ENCODE measurements at regions not wholly inside any gene's neighbourhood (a gene's known extent, or its start where the extent isn't known, plus 50 kb on each side); places are given as distances from the start of the nearest gene placed in this dataset.

DNA sequence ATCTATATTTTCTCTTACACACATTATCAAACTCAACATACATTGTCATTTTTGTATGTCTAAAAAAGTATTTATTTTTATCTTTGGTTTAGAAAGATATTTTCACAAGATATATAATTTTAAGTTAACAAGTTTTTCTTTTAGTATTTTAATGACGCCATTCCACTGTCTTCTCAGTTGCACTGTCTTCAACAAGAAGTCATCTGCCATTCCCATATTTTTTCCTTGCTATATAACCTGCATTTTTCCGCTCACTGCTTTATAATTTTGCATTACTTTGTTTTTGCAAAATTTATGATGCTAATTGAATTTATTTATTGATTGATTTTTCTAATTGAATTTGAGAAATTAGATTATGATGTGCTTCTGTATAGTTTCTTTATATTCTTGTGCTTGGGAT, 357.8 kb upstream of the RNF32 start:
- TF ChIP-seq, protein P1, sequence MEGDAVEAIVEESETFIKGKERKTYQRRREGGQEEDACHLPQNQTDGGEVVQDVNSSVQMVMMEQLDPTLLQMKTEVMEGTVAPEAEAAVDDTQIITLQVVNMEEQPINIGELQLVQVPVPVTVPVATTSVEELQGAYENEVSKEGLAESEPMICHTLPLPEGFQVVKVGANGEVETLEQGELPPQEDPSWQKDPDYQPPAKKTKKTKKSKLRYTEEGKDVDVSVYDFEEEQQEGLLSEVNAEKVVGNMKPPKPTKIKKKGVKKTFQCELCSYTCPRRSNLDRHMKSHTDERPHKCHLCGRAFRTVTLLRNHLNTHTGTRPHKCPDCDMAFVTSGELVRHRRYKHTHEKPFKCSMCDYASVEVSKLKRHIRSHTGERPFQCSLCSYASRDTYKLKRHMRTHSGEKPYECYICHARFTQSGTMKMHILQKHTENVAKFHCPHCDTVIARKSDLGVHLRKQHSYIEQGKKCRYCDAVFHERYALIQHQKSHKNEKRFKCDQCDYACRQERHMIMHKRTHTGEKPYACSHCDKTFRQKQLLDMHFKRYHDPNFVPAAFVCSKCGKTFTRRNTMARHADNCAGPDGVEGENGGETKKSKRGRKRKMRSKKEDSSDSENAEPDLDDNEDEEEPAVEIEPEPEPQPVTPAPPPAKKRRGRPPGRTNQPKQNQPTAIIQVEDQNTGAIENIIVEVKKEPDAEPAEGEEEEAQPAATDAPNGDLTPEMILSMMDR (IDR thresholded peaks at IDR 0.05 in 4 of 5, conservative IDR thresholded peaks at IDR 0.05 in 1 of 5) = no peak
- TF ChIP-seq POLR2A (IDR thresholded peaks at IDR 0.05) = no peak

All from gastrocnemius medialis (tissue), 4 donors.